CD14-positive monocyte (primary cell): ENCODE measurements at regions not wholly inside any gene's neighbourhood (a gene's known extent, or its start where the extent isn't known, plus 50 kb on each side); places are given as distances from the start of the nearest gene placed in this dataset.

Experiments used
- DNase-seq, 3 donors: peaks; one replicate each; pipeline ENCODE4 v3.0.0-alpha.2; 2011 to 2022
- H2AFZ ChIP-seq: 2 replicates; pipeline ENCODE4 v1.6.0; 2012; ENCODE audit warnings: mild to moderate bottlenecking, low read depth, low read length, inconsistent platforms; ENCODE audit not compliant: insufficient read depth, poor library complexity, severe bottlenecking
- H3K27ac ChIP-seq, 2 donors: 1 replicate in 1 of 2; 2 replicates in 1 of 2; pipeline ENCODE4 v1.5.1; 2012 to 2013; ENCODE audit warnings: low read length in 2 of 2, control low read depth in 1 of 2, inconsistent platforms in 1 of 2, low read depth in 1 of 2, mild to moderate bottlenecking in 1 of 2
- H3K27me3 ChIP-seq, 2 donors: one replicate each; pipeline versions ENCODE4 v1.6.0 to v1.6.1; 2011 to 2013; ENCODE audit warnings: low read length in 2 of 2; ENCODE audit not compliant: control insufficient read depth in 2 of 2, insufficient read depth in 2 of 2
- H3K36me3 ChIP-seq, 2 donors: replicated peaks in 1 of 2; 1 replicate in 1 of 2; 2 replicates in 1 of 2; pipeline versions ENCODE4 v1.5.1 to v1.6.1; 2012 to 2013; ENCODE audit warnings: low read length in 2 of 2, control low read depth in 1 of 2, inconsistent platforms in 1 of 2, mild to moderate bottlenecking in 1 of 2; ENCODE audit not compliant: insufficient read depth in 2 of 2, control insufficient read depth in 1 of 2
- H3K4me1 ChIP-seq, 2 donors: 1 replicate in 1 of 2; 2 replicates in 1 of 2; pipeline versions ENCODE4 v1.5.1 to v1.6.1; 2012 to 2013; ENCODE audit warnings: low read length in 2 of 2, control low read depth in 1 of 2, inconsistent platforms in 1 of 2, mild to moderate bottlenecking in 1 of 2, moderate library complexity in 1 of 2; ENCODE audit not compliant: insufficient read depth in 2 of 2, control insufficient read depth in 1 of 2
- H3K4me2 ChIP-seq: replicated peaks from 2 replicates; pipeline ENCODE3; 2012; ENCODE audit warnings: low read length, moderate library complexity, mild to moderate bottlenecking; ENCODE audit not compliant: poor library complexity, severe bottlenecking; ENCODE audit errors: extremely low read depth
- H3K4me3 ChIP-seq, 3 experiments: fragments of 200-600 bp in 1 of 3; sonication (generic) in 1 of 3; replicated peaks in 1 of 3; 1 replicate in 2 of 3; 2 replicates in 1 of 3; pipeline ENCODE4 v1.5.1; 2011 to 2013; ENCODE audit warnings: low read length in 3 of 3, mild to moderate bottlenecking in 3 of 3, control low read depth in 2 of 3, low read depth in 2 of 3, inconsistent platforms in 1 of 3, moderate library complexity in 1 of 3
- H3K79me2 ChIP-seq: 2 replicates; pipeline ENCODE4 v1.6.0; 2012; ENCODE audit warnings: mild to moderate bottlenecking, control low read depth, inconsistent platforms, low read length, moderate library complexity; ENCODE audit not compliant: insufficient read depth
- H3K9ac ChIP-seq: 2 replicates; pipeline ENCODE4 v1.6.0; 2017; ENCODE audit warnings: low read length, mild to moderate bottlenecking; ENCODE audit not compliant: insufficient read depth, poor library complexity, severe bottlenecking
- H3K9me3 ChIP-seq, 2 donors: replicated peaks in 1 of 2; 1 replicate in 1 of 2; 2 replicates in 1 of 2; pipeline versions ENCODE4 v1.5.1 to v1.6.1; 2012 to 2013; ENCODE audit warnings: low read length in 2 of 2, control low read depth in 1 of 2; ENCODE audit not compliant: control insufficient read depth in 1 of 2, insufficient read depth in 1 of 2
- H4K20me1 ChIP-seq: 2 replicates; pipeline ENCODE4 v1.6.0; 2012; ENCODE audit warnings: mild to moderate bottlenecking, low read length, control low read depth, moderate library complexity; ENCODE audit not compliant: insufficient read depth
- H3K27ac Mint-ChIP-seq, 7 donors: one replicate each; pipeline ENCODE4 v1.8.0; 2020; ENCODE audit warnings: mild to moderate bottlenecking in 7 of 7, mixed read lengths in 7 of 7, moderate library complexity in 6 of 7, inconsistent platforms in 2 of 7
- H3K27me3 Mint-ChIP-seq, 3 donors: one replicate each; pipeline ENCODE4 v1.8.0; 2021 to 2022; ENCODE audit warnings: low read depth in 3 of 3, mild to moderate bottlenecking in 3 of 3, mixed read lengths in 3 of 3, moderate library complexity in 3 of 3, inconsistent platforms in 1 of 3
- H3K36me3 Mint-ChIP-seq, 2 donors: one replicate each; pipeline ENCODE4 v1.8.0; 2020; ENCODE audit warnings: mixed read lengths in 2 of 2, inconsistent platforms in 1 of 2, mild to moderate bottlenecking in 1 of 2
- H3K4me1 Mint-ChIP-seq: one replicate; pipeline ENCODE4 v1.8.0; 2020; ENCODE audit warnings: mild to moderate bottlenecking, mixed read lengths
- H3K4me3 Mint-ChIP-seq, 2 donors: one replicate each; pipeline ENCODE4 v1.8.0; 2020; ENCODE audit warnings: mild to moderate bottlenecking in 2 of 2, mixed read lengths in 2 of 2, moderate library complexity in 1 of 2
- H3K9me3 Mint-ChIP-seq, 7 donors: one replicate each; pipeline ENCODE4 v1.8.0; 2020 to 2022; ENCODE audit warnings: mixed read lengths in 7 of 7, mild to moderate bottlenecking in 6 of 7, moderate library complexity in 6 of 7, inconsistent platforms in 2 of 7
- WGBS: methylation state at CpG from one replicate; pipeline ENCODE4 v1.1.5; 2013; ENCODE audit warnings: missing lambda C conversion rate; ENCODE audit not compliant: insufficient coverage; 5-methylcytosine and 5-hydroxymethylcytosine counted together
- intact Hi-C, 2 donors: fragments of 100-400 bp; cut with micrococcal nuclease; formaldehyde crosslinking; loops; one replicate each; pipeline versions ENCODE4 v1.15.0 to v1.15.1; 2023
- TF ChIP-seq, protein P1 (sequence below): fragments of 200-600 bp; IDR thresholded peaks from one replicate; pipeline ENCODE4 v1.8.0; 2022; ENCODE audit warnings: antibody characterized with exemption, mild to moderate bottlenecking

DNA sequence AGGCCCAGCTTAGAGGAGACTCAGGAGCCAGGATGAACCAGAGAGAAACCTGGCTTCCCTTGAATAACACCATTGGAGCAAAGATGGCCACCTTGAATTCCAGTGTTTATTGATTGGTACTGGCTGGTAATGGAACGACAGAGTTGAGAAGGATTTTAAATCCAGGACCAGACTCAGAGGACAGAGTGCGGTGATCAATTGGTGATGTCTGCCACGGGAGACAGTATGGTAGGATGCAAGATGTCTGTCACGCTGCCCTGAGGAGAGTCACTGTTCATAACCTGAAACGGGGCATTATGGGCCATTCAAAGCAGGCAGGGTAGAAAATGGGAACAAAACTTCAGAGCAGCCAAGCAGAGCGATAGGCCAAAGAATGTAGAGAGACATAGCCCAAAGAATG lies 55.4 kb upstream of the ISX start:
- intact Hi-C loops: no loop called here
- peaks cover 0 to 8% (median 0%) of the 10 kb centered on the region in 3 donors for H3K27me3 Mint-ChIP-seq
- TF ChIP-seq, protein P1, sequence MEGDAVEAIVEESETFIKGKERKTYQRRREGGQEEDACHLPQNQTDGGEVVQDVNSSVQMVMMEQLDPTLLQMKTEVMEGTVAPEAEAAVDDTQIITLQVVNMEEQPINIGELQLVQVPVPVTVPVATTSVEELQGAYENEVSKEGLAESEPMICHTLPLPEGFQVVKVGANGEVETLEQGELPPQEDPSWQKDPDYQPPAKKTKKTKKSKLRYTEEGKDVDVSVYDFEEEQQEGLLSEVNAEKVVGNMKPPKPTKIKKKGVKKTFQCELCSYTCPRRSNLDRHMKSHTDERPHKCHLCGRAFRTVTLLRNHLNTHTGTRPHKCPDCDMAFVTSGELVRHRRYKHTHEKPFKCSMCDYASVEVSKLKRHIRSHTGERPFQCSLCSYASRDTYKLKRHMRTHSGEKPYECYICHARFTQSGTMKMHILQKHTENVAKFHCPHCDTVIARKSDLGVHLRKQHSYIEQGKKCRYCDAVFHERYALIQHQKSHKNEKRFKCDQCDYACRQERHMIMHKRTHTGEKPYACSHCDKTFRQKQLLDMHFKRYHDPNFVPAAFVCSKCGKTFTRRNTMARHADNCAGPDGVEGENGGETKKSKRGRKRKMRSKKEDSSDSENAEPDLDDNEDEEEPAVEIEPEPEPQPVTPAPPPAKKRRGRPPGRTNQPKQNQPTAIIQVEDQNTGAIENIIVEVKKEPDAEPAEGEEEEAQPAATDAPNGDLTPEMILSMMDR: no peak
- Histone ChIP-seq H3K9ac (no peak overlapping the region), H3K4me2 (no peak overlapping the region), H3K4me3 (no peak overlapping the region), H3K27me3 (no peaks in the 10 kb centered on the region), H3K4me1 (no peaks in the 10 kb centered on the region), H3K79me2 (no peaks in the 10 kb centered on the region), H3K9me3 (no peaks in the 10 kb centered on the region), H3K27ac (no peak overlapping the region), H2AFZ (no peak overlapping the region), H3K36me3 (no peaks in the 10 kb centered on the region), H4K20me1 (no peaks in the 10 kb centered on the region)
- H3K27ac Mint-ChIP-seq: no peak overlapping the region
- no peaks in the 10 kb centered on the region for H3K36me3 Mint-ChIP-seq
- no peak for DNase-seq
- no peak overlapping the region for H3K4me3 Mint-ChIP-seq
- H3K4me1 Mint-ChIP-seq: no peaks in the 10 kb centered on the region
- WGBS: 94% methylated on average over 5 of the region's 6 CpGs
- peaks cover 0 to 10% (median 0%) of the 10 kb centered on the region in 7 donors for H3K9me3 Mint-ChIP-seq

DNA sequence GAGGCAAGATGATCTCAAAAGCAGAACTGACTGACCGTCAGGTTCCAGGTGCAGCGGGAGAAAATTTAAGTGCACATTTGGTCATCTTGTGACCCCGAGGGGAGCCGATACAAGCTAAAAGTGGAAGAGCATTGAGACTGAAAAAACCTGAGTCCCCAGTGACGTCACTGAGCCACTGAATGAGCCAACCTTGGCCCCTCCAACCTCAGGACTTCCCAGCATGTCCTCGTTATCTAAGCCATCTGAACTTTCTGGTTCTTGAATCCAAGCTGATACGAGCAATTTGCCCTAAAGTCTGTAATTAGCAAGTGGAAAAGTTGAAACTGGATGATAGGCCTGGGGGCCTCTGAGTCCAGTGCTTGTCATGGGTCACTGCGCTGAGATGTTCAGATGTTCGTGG lies 51.1 kb upstream of the ISX start:
- Histone ChIP-seq H3K4me2 (no peak overlapping the region), H3K4me1 (no peaks in the 10 kb centered on the region), H2AFZ (no peak overlapping the region), H3K4me3 (no peak overlapping the region), H4K20me1 (no peaks in the 10 kb centered on the region), H3K9ac (no peak overlapping the region), H3K27me3 (no peaks in the 10 kb centered on the region), H3K36me3 (no peaks in the 10 kb centered on the region), H3K79me2 (no peaks in the 10 kb centered on the region), H3K27ac (no peak overlapping the region), H3K9me3 (no peaks in the 10 kb centered on the region)
- no peak for DNase-seq
- WGBS: 86% methylated on average over 9 of the region's 9 CpGs
- H3K9me3 Mint-ChIP-seq: peaks cover 0 to 2% (median 0%) of the 10 kb centered on the region in 7 donors
- H3K27ac Mint-ChIP-seq: no peak overlapping the region
- peaks cover 0 to 3% (median 2%) of the 10 kb centered on the region in 3 donors for H3K27me3 Mint-ChIP-seq
- H3K36me3 Mint-ChIP-seq: no peaks in the 10 kb centered on the region
- intact Hi-C loops: no loop called here
- no peaks in the 10 kb centered on the region for H3K4me1 Mint-ChIP-seq
- TF ChIP-seq, protein P1: no peak
- no peak overlapping the region for H3K4me3 Mint-ChIP-seq
